ENCODE measurements at regions not wholly inside any gene's neighbourhood (a gene's known extent, or its start where the extent isn't known, plus 50 kb on each side); places are given as distances from the start of the nearest gene placed in this dataset.
A peak's percentile ranks its signal among the peaks of the same experiment; 100 is the strongest.

- Histone ChIP-seq H3K4me3 (ENCODE audit: low read depth in 1 of 2, low read length in 2 of 2) (no peak overlapping the region), H3K9me3 (ENCODE audit: control insufficient read depth in 2 of 2, insufficient read depth in 1 of 2, low read depth in 1 of 2, low read length in 1 of 2) (no peaks in the 10 kb centered on the region), H3K4me1 (ENCODE audit: control insufficient read depth in 2 of 2, insufficient read depth in 2 of 2, low read length in 1 of 2) (peaks cover 0 to 2% of the 10 kb centered on the region in 2 donors), H3K36me3 (ENCODE audit: control insufficient read depth in 2 of 2, insufficient read depth in 2 of 2, low read length in 1 of 2) (no peaks in the 10 kb centered on the region), H3K27ac (ENCODE audit: low read depth in 2 of 2, low read length in 1 of 2) (no peak overlapping the region), H3K27me3 (ENCODE audit: control insufficient read depth in 1 of 2, insufficient read depth in 2 of 2, low read length in 2 of 2) (no peaks in the 10 kb centered on the region)
- 81 to 82% methylated on average over 9 of the region's 9 CpGs for WGBS, 2 donors
Observed at GRCh38 chr18:10279905-10280644, 174.4 kb upstream of the APCDD1 start.

GRCh38 chr18:10284540-10285282 lies 169.7 kb upstream of the APCDD1 start:
- H3K27ac ChIP-seq (ENCODE audit: low read depth in 2 of 2, low read length in 1 of 2) = peak overlapping the region in 1 of 2 donors; percentile 59

GRCh38 chr18:10285283-10285640 lies 169.2 kb upstream of the APCDD1 start:
- Histone ChIP-seq H3K36me3 (ENCODE audit: control insufficient read depth in 2 of 2, insufficient read depth in 2 of 2, low read length in 1 of 2) (no peaks in the 10 kb centered on the region), H3K27ac (ENCODE audit: low read depth in 2 of 2, low read length in 1 of 2) (no peak overlapping the region), H3K27me3 (ENCODE audit: control insufficient read depth in 1 of 2, insufficient read depth in 2 of 2, low read length in 2 of 2) (no peaks in the 10 kb centered on the region), H3K9me3 (ENCODE audit: control insufficient read depth in 2 of 2, insufficient read depth in 1 of 2, low read depth in 1 of 2, low read length in 1 of 2) (peaks cover 0 to 3% of the 10 kb centered on the region in 2 donors), H3K4me1 (ENCODE audit: control insufficient read depth in 2 of 2, insufficient read depth in 2 of 2, low read length in 1 of 2) (peaks cover 2 to 3% of the 10 kb centered on the region in 2 donors), H3K4me3 (ENCODE audit: low read depth in 1 of 2, low read length in 2 of 2) (no peak overlapping the region)
- WGBS, 2 donors = 80 to 93% methylated on average over 3 of the region's 3 CpGs

More at GRCh38 chr18:10284540-10285282, 169.7 kb upstream of the APCDD1 start:
- Histone ChIP-seq H3K9me3 (ENCODE audit: control insufficient read depth in 2 of 2, insufficient read depth in 1 of 2, low read depth in 1 of 2, low read length in 1 of 2) (peaks cover 0 to 3% of the 10 kb centered on the region in 2 donors), H3K4me3 (ENCODE audit: low read depth in 1 of 2, low read length in 2 of 2) (no peak overlapping the region), H3K36me3 (ENCODE audit: control insufficient read depth in 2 of 2, insufficient read depth in 2 of 2, low read length in 1 of 2) (no peaks in the 10 kb centered on the region), H3K4me1 (ENCODE audit: control insufficient read depth in 2 of 2, insufficient read depth in 2 of 2, low read length in 1 of 2) (peaks cover 2 to 3% of the 10 kb centered on the region in 2 donors), H3K27me3 (ENCODE audit: control insufficient read depth in 1 of 2, insufficient read depth in 2 of 2, low read length in 2 of 2) (no peaks in the 10 kb centered on the region)
- 68 to 72% methylated on average over 13 of the region's 13 CpGs for WGBS, 2 donors

- Histone ChIP-seq H3K4me1 (ENCODE audit: control insufficient read depth in 2 of 2, insufficient read depth in 2 of 2, low read length in 1 of 2) (peaks cover 2 to 3% of the 10 kb centered on the region in 2 donors), H3K27ac (ENCODE audit: low read depth in 2 of 2, low read length in 1 of 2) (no peak overlapping the region), H3K9me3 (ENCODE audit: control insufficient read depth in 2 of 2, insufficient read depth in 1 of 2, low read depth in 1 of 2, low read length in 1 of 2) (peaks cover 0 to 3% of the 10 kb centered on the region in 2 donors), H3K27me3 (ENCODE audit: control insufficient read depth in 1 of 2, insufficient read depth in 2 of 2, low read length in 2 of 2) (no peaks in the 10 kb centered on the region), H3K4me3 (ENCODE audit: low read depth in 1 of 2, low read length in 2 of 2) (no peak overlapping the region), H3K36me3 (ENCODE audit: control insufficient read depth in 2 of 2, insufficient read depth in 2 of 2, low read length in 1 of 2) (no peaks in the 10 kb centered on the region)
- 52 to 68% methylated on average over 8 of the region's 8 CpGs for WGBS, 2 donors
Observed at GRCh38 chr18:10286580-10287150, 167.8 kb upstream of the APCDD1 start.

- Histone ChIP-seq H3K4me3 (ENCODE audit: low read depth in 1 of 2, low read length in 2 of 2) (no peak overlapping the region), H3K4me1 (ENCODE audit: control insufficient read depth in 2 of 2, insufficient read depth in 2 of 2, low read length in 1 of 2) (peaks cover 0 to 3% of the 10 kb centered on the region in 2 donors), H3K27ac (ENCODE audit: low read depth in 2 of 2, low read length in 1 of 2) (no peak overlapping the region), H3K9me3 (ENCODE audit: control insufficient read depth in 2 of 2, insufficient read depth in 1 of 2, low read depth in 1 of 2, low read length in 1 of 2) (peaks cover 0 to 3% of the 10 kb centered on the region in 2 donors), H3K36me3 (ENCODE audit: control insufficient read depth in 2 of 2, insufficient read depth in 2 of 2, low read length in 1 of 2) (no peaks in the 10 kb centered on the region), H3K27me3 (ENCODE audit: control insufficient read depth in 1 of 2, insufficient read depth in 2 of 2, low read length in 2 of 2) (no peaks in the 10 kb centered on the region)
- 88 to 90% methylated on average over 4 of the region's 4 CpGs for WGBS, 2 donors
Observed at GRCh38 chr18:10289251-10289650, 165.2 kb upstream of the APCDD1 start.

- Histone ChIP-seq H3K4me1 (ENCODE audit: control insufficient read depth in 2 of 2, insufficient read depth in 2 of 2, low read length in 1 of 2) (peaks cover 3% of the 10 kb centered on the region in 2 donors), H3K36me3 (ENCODE audit: control insufficient read depth in 2 of 2, insufficient read depth in 2 of 2, low read length in 1 of 2) (no peaks in the 10 kb centered on the region), H3K9me3 (ENCODE audit: control insufficient read depth in 2 of 2, insufficient read depth in 1 of 2, low read depth in 1 of 2, low read length in 1 of 2) (peaks cover 0 to 3% of the 10 kb centered on the region in 2 donors), H3K27ac (ENCODE audit: low read depth in 2 of 2, low read length in 1 of 2) (no peak overlapping the region), H3K4me3 (ENCODE audit: low read depth in 1 of 2, low read length in 2 of 2) (no peak overlapping the region), H3K27me3 (ENCODE audit: control insufficient read depth in 1 of 2, insufficient read depth in 2 of 2, low read length in 2 of 2) (no peaks in the 10 kb centered on the region)
- WGBS, 2 donors = 75 to 78% methylated on average over 7 of the region's 7 CpGs
Observed at GRCh38 chr18:10289951-10290637, 164.3 kb upstream of the APCDD1 start.

GRCh38 chr18:10290638-10291235 lies 163.7 kb upstream of the APCDD1 start:
- Histone ChIP-seq H3K36me3 (ENCODE audit: control insufficient read depth in 2 of 2, insufficient read depth in 2 of 2, low read length in 1 of 2) (no peaks in the 10 kb centered on the region), H3K4me1 (ENCODE audit: control insufficient read depth in 2 of 2, insufficient read depth in 2 of 2, low read length in 1 of 2) (peaks cover 3% of the 10 kb centered on the region in 2 donors), H3K9me3 (ENCODE audit: control insufficient read depth in 2 of 2, insufficient read depth in 1 of 2, low read depth in 1 of 2, low read length in 1 of 2) (peaks cover 0 to 3% of the 10 kb centered on the region in 2 donors), H3K27ac (ENCODE audit: low read depth in 2 of 2, low read length in 1 of 2) (no peak overlapping the region), H3K4me3 (ENCODE audit: low read depth in 1 of 2, low read length in 2 of 2) (no peak overlapping the region), H3K27me3 (ENCODE audit: control insufficient read depth in 1 of 2, insufficient read depth in 2 of 2, low read length in 2 of 2) (no peaks in the 10 kb centered on the region)
- 89 to 91% methylated on average over 11 of the region's 11 CpGs for WGBS, 2 donors

- WGBS, 2 donors = 70 to 81% methylated on average over 13 of the region's 13 CpGs
- H3K4me3 ChIP-seq (ENCODE audit: low read depth in 1 of 2, low read length in 2 of 2) = no peak overlapping the region
- no peaks in the 10 kb centered on the region for H3K36me3 ChIP-seq (ENCODE audit: control insufficient read depth in 2 of 2, insufficient read depth in 2 of 2, low read length in 1 of 2)
- H3K27ac ChIP-seq (ENCODE audit: low read depth in 2 of 2, low read length in 1 of 2) = peak overlapping the region in 1 of 2 donors; percentile 11
- no peaks in the 10 kb centered on the region for H3K27me3 ChIP-seq (ENCODE audit: control insufficient read depth in 1 of 2, insufficient read depth in 2 of 2, low read length in 2 of 2)
- peaks cover 0 to 3% of the 10 kb centered on the region in 2 donors for H3K9me3 ChIP-seq (ENCODE audit: control insufficient read depth in 2 of 2, insufficient read depth in 1 of 2, low read depth in 1 of 2, low read length in 1 of 2)
- H3K4me1 ChIP-seq (ENCODE audit: control insufficient read depth in 2 of 2, insufficient read depth in 2 of 2, low read length in 1 of 2) = peaks cover 3% of the 10 kb centered on the region in 2 donors
Observed at GRCh38 chr18:10291568-10291981, 162.9 kb upstream of the APCDD1 start.

- 91 to 93% methylated on average over 11 of the region's 11 CpGs for WGBS, 2 donors
- no peak overlapping the region for H3K4me3 ChIP-seq (ENCODE audit: low read depth in 1 of 2, low read length in 2 of 2)
- no peaks in the 10 kb centered on the region for H3K27me3 ChIP-seq (ENCODE audit: control insufficient read depth in 1 of 2, insufficient read depth in 2 of 2, low read length in 2 of 2)
- H3K9me3 ChIP-seq (ENCODE audit: control insufficient read depth in 2 of 2, insufficient read depth in 1 of 2, low read depth in 1 of 2, low read length in 1 of 2) = peaks cover 0 to 2% of the 10 kb centered on the region in 2 donors
- H3K36me3 ChIP-seq (ENCODE audit: control insufficient read depth in 2 of 2, insufficient read depth in 2 of 2, low read length in 1 of 2) = no peaks in the 10 kb centered on the region
- H3K27ac ChIP-seq (ENCODE audit: low read depth in 2 of 2, low read length in 1 of 2) = no peak overlapping the region
- H3K4me1 ChIP-seq (ENCODE audit: control insufficient read depth in 2 of 2, insufficient read depth in 2 of 2, low read length in 1 of 2) = peaks cover 0 to 3% of the 10 kb centered on the region in 2 donors
Observed at GRCh38 chr18:10293966-10294365, 160.5 kb upstream of the APCDD1 start.
